Prostate gland (tissue), 2 donors: ENCODE measurements at regions not wholly inside any gene's neighbourhood (a gene's known extent, or its start where the extent isn't known, plus 50 kb on each side); places are given as distances from the start of the nearest gene placed in this dataset.

Experiments used
- CTCF ChIP-seq, 4 experiments: fragments of 200-600 bp in 2 of 4; fragments of 450-650 bp in 2 of 4; sonication (generic) in 2 of 4; IDR thresholded peaks; 1 replicate in 3 of 4; 2 replicates in 1 of 4; pipeline ENCODE4 v1.5.1; 2016 to 2019; ENCODE audit warnings: antibody characterized with exemption in 4 of 4, mild to moderate bottlenecking in 2 of 4, moderate library complexity in 2 of 4
- POLR2A ChIP-seq: fragments of 450-650 bp; IDR thresholded peaks from one replicate; pipeline ENCODE4 v1.6.1; 2016; ENCODE audit warnings: antibody characterized with exemption, mild to moderate bottlenecking

GRCh38 chr2:236977063-236977851, 108.4 kb upstream of the COPS8 start:
- TF ChIP-seq POLR2A, result no peak
- no peak for TF ChIP-seq CTCF (IDR thresholded peaks at IDR 0.05)
